Endodermal cell (in vitro differentiated cells): ENCODE measurements at regions not wholly inside any gene's neighbourhood (a gene's known extent, or its start where the extent isn't known, plus 50 kb on each side); places are given as distances from the start of the nearest gene placed in this dataset.
"Not testable (repeated sequence)": the region's sequence is repeated elsewhere in the genome, so short reads cannot be mapped to it uniquely, and the experiment has no call there.

Experiments
- DNase-seq: peaks from one replicate; pipeline ENCODE4 v3.0.0-alpha.2; 2017
- H3K27ac ChIP-seq: 2 replicates; pipeline ENCODE4 v1.5.1; 2013; ENCODE audit warnings: mild to moderate bottlenecking, low read depth, low read length, moderate library complexity
- H3K27me3 ChIP-seq: 2 replicates; pipeline ENCODE4 v1.6.1; 2013; ENCODE audit warnings: mild to moderate bottlenecking, low read length, moderate library complexity; ENCODE audit not compliant: insufficient read depth, control insufficient read depth, poor library complexity, severe bottlenecking
- H3K36me3 ChIP-seq: 2 replicates; pipeline ENCODE4 v1.7.0; 2013; ENCODE audit warnings: mild to moderate bottlenecking, low read length, moderate library complexity; ENCODE audit not compliant: control insufficient read depth, insufficient read depth
- H3K4me1 ChIP-seq: one replicate; pipeline ENCODE4 v1.7.0; 2013; ENCODE audit warnings: low read length; ENCODE audit not compliant: control insufficient read depth, insufficient read depth
- H3K4me3 ChIP-seq: 2 replicates; pipeline ENCODE4 v1.5.1; 2013; ENCODE audit warnings: mild to moderate bottlenecking, low read length, moderate library complexity
- H3K9ac ChIP-seq: 2 replicates; pipeline ENCODE4 v1.6.1; 2013; ENCODE audit warnings: mild to moderate bottlenecking, low read length, moderate library complexity; ENCODE audit not compliant: poor library complexity, severe bottlenecking; ENCODE audit errors: extremely low read depth
- H3K9me3 ChIP-seq: 2 replicates; pipeline ENCODE4 v1.6.1; 2013; ENCODE audit warnings: mild to moderate bottlenecking, low read length, moderate library complexity; ENCODE audit not compliant: control insufficient read depth
- H3K27ac Mint-ChIP-seq: 2 replicates; pipeline ENCODE4 v1.8.0; 2020; ENCODE audit warnings: mixed read lengths
- H3K27me3 Mint-ChIP-seq: 2 replicates; pipeline ENCODE4 v1.8.0; 2021; ENCODE audit warnings: mild to moderate bottlenecking, mixed read lengths; ENCODE audit not compliant: insufficient read depth
- H3K36me3 Mint-ChIP-seq: 2 replicates; pipeline ENCODE4 v1.8.0; 2020; ENCODE audit warnings: low read depth, mixed read lengths
- H3K4me1 Mint-ChIP-seq: 2 replicates; pipeline ENCODE4 v1.8.0; 2020; ENCODE audit warnings: mixed read lengths
- H3K4me3 Mint-ChIP-seq: 2 replicates; pipeline ENCODE4 v1.8.0; 2020; ENCODE audit warnings: mild to moderate bottlenecking, moderate library complexity, mixed read lengths
- H3K9me3 Mint-ChIP-seq: 2 replicates; pipeline ENCODE4 v1.8.0; 2020; ENCODE audit warnings: mild to moderate bottlenecking, mixed read lengths
- CTCF ChIP-seq: fragments of 200-600 bp; sonication (generic); conservative IDR thresholded peaks from 2 replicates; pipeline ENCODE4 v1.5.0; 2021; ENCODE audit warnings: antibody characterized with exemption, mild to moderate bottlenecking
- WGBS, 2 experiments: methylation state at CpG; one replicate each; pipeline versions ENCODE4 v1.1.5 to v1.1.7; 2013; ENCODE audit warnings: missing lambda C conversion rate in 2 of 2, mixed read lengths in 1 of 2; ENCODE audit not compliant: insufficient coverage in 1 of 2, insufficient read length in 1 of 2; 5-methylcytosine and 5-hydroxymethylcytosine counted together

GRCh38 chr2:231644426-231644825 lies 51.8 kb downstream of the TEX44 start:
- Histone ChIP-seq H3K9me3 (no peaks in the 10 kb centered on the region), H3K27ac (no peak overlapping the region), H3K36me3 (no peaks in the 10 kb centered on the region), H3K27me3 (no peaks in the 10 kb centered on the region), H3K9ac (no peak overlapping the region), H3K4me3 (no peak overlapping the region), H3K4me1 (no peaks in the 10 kb centered on the region)
- no peak for DNase-seq
- Mint-ChIP-seq H3K27me3 (no peaks in the 10 kb centered on the region), H3K36me3 (no peaks in the 10 kb centered on the region), H3K9me3 (no peaks in the 10 kb centered on the region), H3K4me1 (peaks cover 6% of the 10 kb centered on the region), H3K27ac (no peak overlapping the region), H3K4me3 (no peak overlapping the region)
- no peak for TF ChIP-seq CTCF
- 80 to 89% methylated on average over 3 to 6 of the region's 6 CpGs for WGBS, 2 experiments

- Histone ChIP-seq H3K27me3 (no peaks in the 10 kb centered on the region), H3K4me3 (no peak overlapping the region), H3K9me3 (no peaks in the 10 kb centered on the region), H3K27ac (no peak overlapping the region), H3K36me3 (no peaks in the 10 kb centered on the region), H3K4me1 (no peaks in the 10 kb centered on the region), H3K9ac (no peak overlapping the region)
- Mint-ChIP-seq H3K4me1 (peaks cover 6% of the 10 kb centered on the region), H3K27me3 (no peaks in the 10 kb centered on the region), H3K9me3 (no peaks in the 10 kb centered on the region), H3K36me3 (no peaks in the 10 kb centered on the region), H3K4me3 (no peak overlapping the region), H3K27ac (peak overlapping the region; percentile 72)
- DNase-seq, result no peak
- 85 to 87% methylated on average over 3 to 6 of the region's 6 CpGs for WGBS, 2 experiments
- no peak for TF ChIP-seq CTCF
These were observed 53.8 kb downstream of the TEX44 start for GRCh38 chr2:231646476-231646875.

GRCh38 chr2:231648579-231649174 lies 56.0 kb downstream of the TEX44 start:
- H3K27ac ChIP-seq, result no peak overlapping the region
- H3K4me1 Mint-ChIP-seq, result peaks cover 6% of the 10 kb centered on the region
- 77 to 80% methylated on average over 1 to 9 of the region's 9 CpGs for WGBS, 2 experiments
- no peaks in the 10 kb centered on the region for H3K27me3 Mint-ChIP-seq
- no peaks in the 10 kb centered on the region for H3K9me3 Mint-ChIP-seq
- no peaks in the 10 kb centered on the region for H3K4me1 ChIP-seq
- no peak overlapping the region for H3K9ac ChIP-seq
- H3K36me3 Mint-ChIP-seq, result no peaks in the 10 kb centered on the region
- no peak overlapping the region for H3K4me3 ChIP-seq
- H3K27ac Mint-ChIP-seq, result no peak overlapping the region
- TF ChIP-seq CTCF, result peak; percentile 81
- no peak overlapping the region for H3K4me3 Mint-ChIP-seq
- H3K36me3 ChIP-seq, result no peaks in the 10 kb centered on the region
- no peaks in the 10 kb centered on the region for H3K27me3 ChIP-seq
- no peaks in the 10 kb centered on the region for H3K9me3 ChIP-seq
- peak; percentile 90 for DNase-seq

GRCh38 chr2:231651561-231651960 lies 56.8 kb upstream of the PTMA start:
- not testable (repeated sequence) for H3K27me3 Mint-ChIP-seq, H3K27ac Mint-ChIP-seq, H3K9ac ChIP-seq, H3K4me1 ChIP-seq, H3K4me1 Mint-ChIP-seq, H3K9me3 Mint-ChIP-seq, H3K4me3 Mint-ChIP-seq, H3K36me3 ChIP-seq, DNase-seq, H3K27me3 ChIP-seq, H3K4me3 ChIP-seq, H3K9me3 ChIP-seq, H3K27ac ChIP-seq, H3K36me3 Mint-ChIP-seq
- 90 to 94% methylated on average over 4 to 8 of the region's 8 CpGs for WGBS, 2 experiments
